D721Med (cell line): ENCODE measurements at regions not wholly inside any gene's neighbourhood (a gene's known extent, or its start where the extent isn't known, plus 50 kb on each side); places are given as distances from the start of the nearest gene placed in this dataset.
"Not testable (repeated sequence)": the region's sequence is repeated elsewhere in the genome, so short reads cannot be mapped to it uniquely, and the experiment has no call there.

Source experiments
- DNase-seq: peaks from one replicate; pipeline ENCODE4 v3.0.0; 2011; ENCODE audit warnings: low spot score; ENCODE audit not compliant: insufficient read length
- FAIRE-seq: peaks from 2 replicates; lab custom pipeline; 2011; peaks lifted over from hg19 to GRCh38; lab: Jason Lieb, UNC
- CTCF ChIP-seq: IDR thresholded peaks from 2 replicates; pipeline ENCODE4 v1.5.1; 2012; ENCODE audit warnings: mild to moderate bottlenecking, control low read depth; ENCODE audit not compliant: insufficient read depth; ENCODE audit errors: missing control alignments

DNA sequence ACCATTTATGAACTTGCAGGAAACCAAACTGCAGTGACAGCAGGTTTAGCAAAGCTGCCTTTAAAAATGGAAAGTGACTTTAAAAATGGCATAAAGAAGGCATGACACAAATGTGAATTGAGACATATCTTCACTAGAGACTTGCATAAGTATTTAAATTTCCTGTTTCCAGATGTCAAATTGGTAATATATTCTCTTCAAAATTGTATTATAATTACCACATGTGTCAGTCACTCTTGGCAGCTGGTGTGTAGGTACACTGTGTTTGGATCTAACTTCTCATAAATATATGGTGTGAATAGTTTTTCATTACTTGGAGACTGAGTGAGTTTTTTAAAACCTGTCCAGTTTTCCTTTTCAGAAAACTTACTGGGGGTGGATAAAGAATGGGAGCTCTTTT lies 636.2 kb upstream of the SGO1 start:
- no peak for FAIRE-seq
- no peak for TF ChIP-seq CTCF
- DNase-seq, result no peak

DNA sequence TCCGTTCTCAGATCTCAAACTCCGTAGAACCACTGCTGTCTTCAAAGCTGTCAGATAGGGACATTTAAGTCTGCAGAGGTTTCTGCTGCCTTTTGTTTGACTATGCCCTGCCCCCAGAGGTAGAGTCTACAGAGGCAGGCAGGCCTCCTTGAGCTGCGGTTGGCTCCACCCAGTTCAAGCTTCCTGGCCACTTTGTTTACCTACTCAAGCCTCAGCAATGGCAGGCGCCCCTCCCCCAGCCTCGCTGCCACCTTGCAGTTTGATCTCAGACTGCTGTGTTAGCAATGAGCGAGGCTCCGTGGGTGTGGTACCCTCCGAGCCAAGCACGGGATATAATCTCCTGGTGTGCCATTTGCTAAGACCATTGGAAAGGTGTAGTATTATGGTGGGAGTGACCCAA lies 634.9 kb upstream of the SGO1 start:
- FAIRE-seq, result not testable (repeated sequence)

GRCh38 chr3:20811631-20812030 lies 625.6 kb upstream of the SGO1 start:
- DNase-seq (no peak), FAIRE-seq (no peak)
- no peak for TF ChIP-seq CTCF

More for the DNA sequence above, 634.9 kb upstream of the SGO1 start:
- DNase-seq, result not testable (repeated sequence)

DNA sequence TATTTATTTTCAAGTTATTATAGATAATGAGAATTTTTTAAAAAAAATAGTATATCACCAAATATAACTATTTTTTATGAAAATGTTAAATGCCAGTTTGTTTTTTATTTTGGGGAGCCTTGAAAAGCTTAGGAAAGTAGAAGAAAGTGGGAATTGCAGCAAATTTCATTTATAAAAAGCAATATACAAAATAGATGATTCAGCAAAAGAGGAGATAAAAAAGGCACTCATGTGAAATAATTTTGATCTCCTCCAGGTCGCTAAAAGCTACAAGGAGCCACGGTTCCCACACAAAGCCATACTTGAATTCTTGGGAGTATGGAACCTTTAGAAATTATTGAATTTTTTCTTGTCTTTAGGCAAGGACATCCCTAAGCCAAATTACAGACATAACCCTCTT lies 625.0 kb upstream of the SGO1 start:
- DNase-seq (no peak), FAIRE-seq (no peak)
- no peak for TF ChIP-seq CTCF

DNA sequence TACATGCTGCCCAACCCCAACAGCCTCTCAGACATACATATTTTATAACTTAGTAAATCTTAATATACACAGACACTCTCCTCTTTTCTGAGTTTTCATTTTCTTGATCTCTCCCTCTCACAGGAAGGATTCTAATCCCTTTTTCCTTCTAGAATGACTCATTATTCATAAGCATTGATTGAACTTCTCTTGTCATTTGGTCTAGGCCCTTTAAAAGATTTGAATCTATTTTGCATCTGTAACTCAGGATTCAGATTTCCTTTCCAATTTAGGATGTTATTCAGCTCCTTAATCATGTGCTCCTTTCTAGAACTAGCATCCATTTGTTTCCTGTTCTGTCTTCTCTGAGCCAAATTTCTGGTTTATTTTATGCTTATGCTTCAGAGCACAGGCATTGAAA lies 624.5 kb upstream of the SGO1 start:
- no peak for TF ChIP-seq CTCF
- FAIRE-seq (no peak), DNase-seq (no peak)

GRCh38 chr3:20809356-20809755 lies 623.4 kb upstream of the SGO1 start:
- TF ChIP-seq CTCF, result no peak
- no peak for DNase-seq
- no peak for FAIRE-seq

DNA sequence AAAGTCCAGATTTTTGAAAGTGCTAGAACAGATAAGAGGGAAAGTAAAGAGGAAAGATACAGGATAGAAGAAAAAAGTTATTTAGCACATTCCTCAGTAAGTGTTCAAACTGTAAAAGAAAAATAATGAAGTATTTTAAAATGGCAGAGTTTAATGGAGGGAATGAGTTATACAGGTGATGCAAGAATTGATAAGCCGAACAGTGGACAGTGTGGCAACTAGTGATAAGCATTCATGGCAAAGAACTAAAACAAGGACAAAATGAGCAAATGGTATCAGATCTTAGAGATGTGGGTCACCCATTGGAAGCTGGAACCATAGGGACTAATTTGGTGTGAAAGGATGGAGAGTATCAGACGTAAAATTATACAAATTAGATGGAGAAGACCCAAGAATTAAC lies 622.9 kb upstream of the SGO1 start:
- no peak for DNase-seq
- FAIRE-seq, result no peak
- no peak for TF ChIP-seq CTCF

GRCh38 chr3:20798666-20799065 lies 612.7 kb upstream of the SGO1 start:
- peak; percentile 11 for FAIRE-seq

More at GRCh38 chr3:20798666-20799065, 612.7 kb upstream of the SGO1 start:
- no peak for TF ChIP-seq CTCF
- no peak for DNase-seq
